GM12878 (cell line): ENCODE measurements at regions not wholly inside any gene's neighbourhood (a gene's known extent, or its start where the extent isn't known, plus 50 kb on each side); places are given as distances from the start of the nearest gene placed in this dataset.

ENCODE experiments used
- ATAC-seq: fragments of 200-7000 bp; cut with Tn5 transposase; 3 replicates; pipeline ENCODE4 v1.9.1; 2020; ENCODE audit warnings: mild to moderate bottlenecking, moderate library complexity
- BruUV-seq: library from RNA; stranded (reverse); fragments of 400-500 nt; replicated peaks from 2 replicates; lab custom pipeline; 2021; lab: Mats Ljungman, UMichigan
- CTCF ChIA-PET: fragments of 300-600 bp; sonication (Branson Sonifier 250); formaldehyde crosslinking; extraction: SDS; loops from one replicate; lab custom pipeline; 2021; ENCODE audit warnings: inconsistent platforms; lab: Yijun Ruan, JAX
- POLR2A ChIA-PET: fragments of 350-600 bp; formaldehyde crosslinking; extraction: SDS; loops from one replicate; lab custom pipeline; 2021; ENCODE audit warnings: inconsistent platforms; lab: Charles Lee
- RAD21 ChIA-PET: fragments of 300-600 bp; sonication (Branson Sonifier 250); formaldehyde crosslinking; loops from one replicate; lab custom pipeline; 2023; ENCODE audit warnings: antibody characterized with exemption; ENCODE audit not compliant: unreplicated experiment; lab: Charles Lee
- SMC1A ChIA-PET: fragments of 300-600 bp; sonication (Branson Sonifier 250); formaldehyde crosslinking; loops from one replicate; lab custom pipeline; 2023; ENCODE audit not compliant: unreplicated experiment, uncharacterized antibody; lab: Charles Lee
- DNase-seq: peaks from one replicate; pipeline ENCODE4 v3.0.0-alpha.2; 2011; ENCODE audit warnings: low read depth, low spot score
- FAIRE-seq: peaks from 3 replicates; lab custom pipeline; 2011; peaks lifted over from hg19 to GRCh38; lab: Jason Lieb, UNC
- H2AFZ ChIP-seq: 2 replicates; pipeline ENCODE4 v1.6.0; 2011; ENCODE audit warnings: low read depth, low read length, control low read depth; ENCODE audit not compliant: control insufficient read depth
- H3K27ac ChIP-seq: 2 replicates; pipeline ENCODE4 v1.5.1; 2011; ENCODE audit warnings: control low read depth; ENCODE audit not compliant: control insufficient read depth, insufficient read depth
- H3K27me3 ChIP-seq, 2 experiments: replicated peaks in 1 of 2; 2 replicates each; pipeline versions ENCODE4 v1.6.0 to v1.6.1; 2011; ENCODE audit warnings: low read length in 1 of 2; ENCODE audit not compliant: control insufficient read depth in 2 of 2, insufficient read depth in 2 of 2
- H3K36me3 ChIP-seq, 2 experiments: 2 replicates each; pipeline ENCODE4 v1.5.1; 2011; ENCODE audit warnings: low read length in 1 of 2; ENCODE audit not compliant: control insufficient read depth in 2 of 2, insufficient read depth in 2 of 2
- H3K4me1 ChIP-seq: 2 replicates; pipeline ENCODE4 v1.6.1; 2011; ENCODE audit warnings: mild to moderate bottlenecking, low read length, moderate library complexity, mixed read lengths; ENCODE audit not compliant: control insufficient read depth, insufficient read depth
- H3K4me2 ChIP-seq: 2 replicates; pipeline ENCODE4 v1.6.0; 2011; ENCODE audit warnings: control low read depth; ENCODE audit not compliant: control insufficient read depth, insufficient read depth
- H3K4me3 ChIP-seq: fragments of 200-600 bp; sonication (generic); 2 replicates; pipeline ENCODE4 v1.5.1; 2016
- H3K79me2 ChIP-seq: 2 replicates; pipeline ENCODE4 v1.6.0; 2011; ENCODE audit warnings: low read length; ENCODE audit not compliant: control insufficient read depth, insufficient read depth
- H3K9ac ChIP-seq: 2 replicates; pipeline ENCODE4 v1.8.0; 2011; ENCODE audit warnings: low read length, control low read depth, mixed read lengths; ENCODE audit not compliant: control insufficient read depth, insufficient read depth
- H3K9me3 ChIP-seq: replicated peaks from 3 replicates; pipeline ENCODE4 v1.5.1; 2011; ENCODE audit warnings: mild to moderate bottlenecking, low read length; ENCODE audit not compliant: control insufficient read depth, insufficient read depth
- H4K20me1 ChIP-seq: 2 replicates; pipeline ENCODE4 v1.6.0; 2011; ENCODE audit not compliant: control insufficient read depth, insufficient read depth
- ATF3 ChIP-seq: IDR thresholded peaks from 2 replicates; pipeline ENCODE4 v1.6.1; 2011; ENCODE audit warnings: low read depth, mild to moderate bottlenecking, low read length, moderate library complexity, borderline replicate concordance; ENCODE audit errors: extremely low read depth
- BHLHE40 ChIP-seq, 2 experiments: fragments of 450-650 bp in 1 of 2; IDR thresholded peaks; 2 replicates each; pipeline ENCODE4 v1.6.1; 2011 to 2017; ENCODE audit warnings: low read depth in 2 of 2, borderline replicate concordance in 1 of 2, improper control_type of control experiment in 1 of 2, low read length in 1 of 2, mild to moderate bottlenecking in 1 of 2
- CBX5 ChIP-seq: sonication (generic); IDR thresholded peaks from 2 replicates; pipeline ENCODE4 v1.6.1; 2016; ENCODE audit warnings: low read depth, moderate library complexity, mild to moderate bottlenecking, inconsistent platforms
- CHD1 ChIP-seq: IDR thresholded peaks from 2 replicates; pipeline ENCODE4 v1.6.1; 2012; ENCODE audit warnings: low read depth, low read length, improper control_type of control experiment
- CHD4 ChIP-seq: fragments of 200-600 bp; sonication (generic); IDR thresholded peaks from 2 replicates; pipeline ENCODE4 v1.6.1; 2016; ENCODE audit warnings: mild to moderate bottlenecking
- EZH2 ChIP-seq: IDR thresholded peaks from 2 replicates; pipeline ENCODE4 v1.6.1; 2012; ENCODE audit warnings: low read depth, mild to moderate bottlenecking, control low read depth, inconsistent platforms, low read length, borderline replicate concordance; ENCODE audit not compliant: control insufficient read depth
- GATAD2B ChIP-seq: fragments of 450-650 bp; conservative IDR thresholded peaks from 2 replicates; pipeline ENCODE4 v1.6.1; 2017; ENCODE audit warnings: low read depth, mild to moderate bottlenecking, moderate library complexity
- HDGF ChIP-seq: fragments of 450-650 bp; IDR thresholded peaks from 2 replicates; pipeline ENCODE4 v1.6.1; 2016; ENCODE audit warnings: antibody characterized with exemption
- JUNB ChIP-seq: IDR thresholded peaks from 2 replicates; pipeline ENCODE4 v1.6.1; 2016; ENCODE audit warnings: antibody characterized with exemption, mild to moderate bottlenecking
- MEF2B ChIP-seq: fragments of 450-650 bp; IDR thresholded peaks from 2 replicates; pipeline ENCODE4 v1.6.1; 2018; ENCODE audit warnings: mild to moderate bottlenecking, moderate library complexity; ENCODE audit not compliant: partially characterized antibody, poor library complexity, severe bottlenecking
- MYC ChIP-seq: IDR thresholded peaks from 2 replicates; pipeline ENCODE4 v1.6.1; 2011; ENCODE audit warnings: mild to moderate bottlenecking, low read length, moderate library complexity, inconsistent platforms; ENCODE audit not compliant: insufficient read depth, insufficient replicate concordance, insufficient read length, severe bottlenecking
- NBN ChIP-seq: fragments of 450-650 bp; IDR thresholded peaks from 2 replicates; pipeline ENCODE4 v1.6.1; 2016
- RAD21 ChIP-seq: IDR thresholded peaks from 2 replicates; pipeline ENCODE4 v1.6.1; 2011; ENCODE audit warnings: mild to moderate bottlenecking, low read depth, low read length, moderate library complexity; ENCODE audit not compliant: insufficient read depth
- RUNX3 ChIP-seq: IDR thresholded peaks from 2 replicates; pipeline ENCODE4 v1.6.1; 2012; ENCODE audit warnings: low read length, inconsistent platforms
- SMAD1 ChIP-seq: fragments of 450-650 bp; IDR thresholded peaks from 2 replicates; pipeline ENCODE4 v1.6.1; 2018; ENCODE audit warnings: mild to moderate bottlenecking, low read depth; ENCODE audit not compliant: partially characterized antibody
- SMAD5 ChIP-seq: IDR thresholded peaks from 2 replicates; pipeline ENCODE4 v1.6.1; 2016; ENCODE audit warnings: antibody characterized with exemption, low read depth
- SREBF2 ChIP-seq: IDR thresholded peaks from 2 replicates; pipeline ENCODE4 v1.6.1; 2012; ENCODE audit warnings: mild to moderate bottlenecking, low read length
- ZBTB33 ChIP-seq: fragments of 450-650 bp; IDR thresholded peaks from 2 replicates; pipeline ENCODE4 v1.6.1; 2017; ENCODE audit warnings: mild to moderate bottlenecking
- WGBS: methylation state at CpG from one replicate; pipeline ENCODE4 v1.1.6; 2016; ENCODE audit warnings: low lambda C conversion rate; ENCODE audit not compliant: insufficient replicate concordance, insufficient coverage; ENCODE audit errors: missing lambda C conversion rate; 5-methylcytosine and 5-hydroxymethylcytosine counted together
- in situ Hi-C: fragments of 300-500 bp; cut with MboI; formaldehyde crosslinking; loops from 9 replicates; pipeline ENCODE4 v1.14.3; 2018; ENCODE audit warnings: mixed read lengths
- intact Hi-C: fragments of 100-400 bp; cut with micrococcal nuclease; formaldehyde crosslinking; loops from one replicate; pipeline ENCODE4 v1.14.2; 2022; ENCODE audit not compliant: unreplicated experiment
- TF ChIP-seq, protein P1 (sequence below): fragments of 450-650 bp; IDR thresholded peaks from 2 replicates; pipeline ENCODE4 v1.6.1; 2018; ENCODE audit warnings: mild to moderate bottlenecking, low read depth, moderate library complexity; ENCODE audit not compliant: partially characterized antibody

- TF ChIP-seq MEF2B = no peak
- TF ChIP-seq HDGF = no peak
- TF ChIP-seq CHD4 = no peak
- TF ChIP-seq MYC = no peak
- TF ChIP-seq CBX5 = no peak
- no peak for TF ChIP-seq RUNX3
- TF ChIP-seq CHD1 = no peak
- TF ChIP-seq ATF3 = no peak
Measured at GRCh38 chr1:232280910-232281309, 349.0 kb downstream of the SIPA1L2 start (continued).

DNA sequence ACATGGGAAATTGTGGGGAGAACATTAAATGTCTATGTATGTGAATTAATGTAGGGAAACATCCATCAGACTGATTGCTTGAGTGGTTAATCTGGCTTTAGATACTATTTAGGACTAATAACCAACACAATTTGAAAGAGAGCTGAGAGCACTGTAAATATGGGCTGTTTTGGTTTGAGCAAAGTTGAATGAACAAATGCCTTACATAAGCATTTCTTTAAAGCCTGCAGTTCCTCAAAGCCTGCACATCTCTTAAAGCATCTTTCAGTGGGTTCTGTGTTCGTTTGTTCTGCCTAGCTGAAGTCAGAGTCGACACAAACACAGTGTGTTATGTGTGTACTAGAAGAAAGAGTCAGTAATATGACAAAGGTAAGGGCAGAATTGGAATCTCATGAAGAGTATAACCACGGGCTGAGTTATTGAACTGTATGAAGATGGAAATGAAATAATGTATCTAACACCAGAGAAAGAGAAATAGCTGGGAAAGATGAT, 350.0 kb downstream of the SIPA1L2 start:
- ChIA-PET CTCF (no interaction called here), POLR2A (no interaction called here)
- WGBS = 2% methylated on average over 3 of the region's 3 CpGs
- TF ChIP-seq SREBF2 (no peak), ATF3 (no peak), BHLHE40 (IDR thresholded peaks at IDR 0.05; ENCODE audit: borderline replicate concordance in 1 of 2, low read depth in 2 of 2, low read length in 1 of 2) (no peak), JUNB (no peak), GATAD2B (no peak), ZBTB33 (no peak), EZH2 (no peak), RAD21 (no peak), SMAD1 (no peak), SMAD5 (no peak), NBN (no peak)
- TF ChIP-seq, protein P1, sequence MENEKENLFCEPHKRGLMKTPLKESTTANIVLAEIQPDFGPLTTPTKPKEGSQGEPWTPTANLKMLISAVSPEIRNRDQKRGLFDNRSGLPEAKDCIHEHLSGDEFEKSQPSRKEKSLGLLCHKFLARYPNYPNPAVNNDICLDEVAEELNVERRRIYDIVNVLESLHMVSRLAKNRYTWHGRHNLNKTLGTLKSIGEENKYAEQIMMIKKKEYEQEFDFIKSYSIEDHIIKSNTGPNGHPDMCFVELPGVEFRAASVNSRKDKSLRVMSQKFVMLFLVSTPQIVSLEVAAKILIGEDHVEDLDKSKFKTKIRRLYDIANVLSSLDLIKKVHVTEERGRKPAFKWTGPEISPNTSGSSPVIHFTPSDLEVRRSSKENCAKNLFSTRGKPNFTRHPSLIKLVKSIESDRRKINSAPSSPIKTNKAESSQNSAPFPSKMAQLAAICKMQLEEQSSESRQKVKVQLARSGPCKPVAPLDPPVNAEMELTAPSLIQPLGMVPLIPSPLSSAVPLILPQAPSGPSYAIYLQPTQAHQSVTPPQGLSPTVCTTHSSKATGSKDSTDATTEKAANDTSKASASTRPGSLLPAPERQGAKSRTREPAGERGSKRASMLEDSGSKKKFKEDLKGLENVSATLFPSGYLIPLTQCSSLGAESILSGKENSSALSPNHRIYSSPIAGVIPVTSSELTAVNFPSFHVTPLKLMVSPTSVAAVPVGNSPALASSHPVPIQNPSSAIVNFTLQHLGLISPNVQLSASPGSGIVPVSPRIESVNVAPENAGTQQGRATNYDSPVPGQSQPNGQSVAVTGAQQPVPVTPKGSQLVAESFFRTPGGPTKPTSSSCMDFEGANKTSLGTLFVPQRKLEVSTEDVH = no peak

More for the DNA sequence above, 350.0 kb downstream of the SIPA1L2 start:
- Histone ChIP-seq H4K20me1 (no peaks in the 10 kb centered on the region), H3K27ac (no peak overlapping the region), H3K9ac (no peak overlapping the region), H3K27me3 (no peaks in the 10 kb centered on the region), H3K9me3 (no peaks in the 10 kb centered on the region), H3K36me3 (no peaks in the 10 kb centered on the region), H3K4me2 (no peak overlapping the region), H2AFZ (no peak overlapping the region), H3K79me2 (no peaks in the 10 kb centered on the region), H3K4me3 (no peak overlapping the region), H3K4me1 (no peaks in the 10 kb centered on the region)
- ChIA-PET SMC1A (no interaction called here), RAD21 (no interaction called here)
- in situ Hi-C loops (no loop called here), intact Hi-C loops (no loop called here)
- BruUV-seq = no TSS peak
- FAIRE-seq (no peak), DNase-seq (no peak), ATAC-seq (no peak)
